HCT116 (cell line): ENCODE measurements at regions not wholly inside any gene's neighbourhood (a gene's known extent, or its start where the extent isn't known, plus 50 kb on each side); places are given as distances from the start of the nearest gene placed in this dataset.

ENCODE experiments used
- ATAC-seq: fragments of 200-7000 bp; cut with Tn5 transposase; 2 replicates; pipeline ENCODE4 v1.9.1; 2020; ENCODE audit warnings: mild to moderate bottlenecking, moderate library complexity
- BruUV-seq: library from RNA; stranded (reverse); fragments of 400-500 nt; replicated peaks from 2 replicates; lab custom pipeline; 2021; lab: Mats Ljungman, UMichigan
- CTCF ChIA-PET: fragments of 300-600 bp; sonication (Branson Sonifier 250); formaldehyde crosslinking; loops from one replicate; lab custom pipeline; 2021; ENCODE audit warnings: antibody characterized with exemption; lab: Charles Lee
- POLR2A ChIA-PET: fragments of 300-600, 350-600 bp; sonication (Branson Sonifier 250); formaldehyde crosslinking; loops from one replicate; lab custom pipeline; 2021; ENCODE audit warnings: antibody characterized with exemption; lab: Charles Lee
- RAD21 ChIA-PET, 2 experiments: fragments of 300-600 bp; sonication (Branson Sonifier 250); formaldehyde crosslinking; loops; one replicate each; lab custom pipeline; 2023; ENCODE audit warnings: low total read pairs in 2 of 2; ENCODE audit not compliant: uncharacterized antibody in 2 of 2, unreplicated experiment in 2 of 2, low non-redundant PET in 1 of 2; lab: Charles Lee
- DNase-seq: peaks from one replicate; pipeline ENCODE4 v3.0.0-alpha.2; 2010; ENCODE audit warnings: low read depth, low spot score
- H2AFZ ChIP-seq: fragments of 200-600 bp; shearing (Covaris generic), sonication (generic); 2 replicates; pipeline ENCODE4 v1.6.1; 2017; ENCODE audit warnings: low read depth, mixed run types, mixed read lengths, antibody characterized with exemption, low read length; ENCODE audit not compliant: poor library complexity, severe bottlenecking
- H3K27ac ChIP-seq: 2 replicates; pipeline ENCODE4 v1.5.1; 2012; ENCODE audit warnings: low read depth, low read length
- H3K27me3 ChIP-seq: fragments of 200-600 bp; sonication (generic); 2 replicates; pipeline ENCODE4 v1.6.1; 2016; ENCODE audit warnings: mixed run types, low read length, mixed read lengths; ENCODE audit not compliant: insufficient read depth
- H3K36me3 ChIP-seq, 2 experiments: fragments of 200-500 bp in 1 of 2; fragments of 200-600 bp in 1 of 2; sonication (Bioruptor generic) in 1 of 2; sonication (generic) in 1 of 2; 2 replicates each; pipeline versions ENCODE4 v1.5.1 to v1.6.1; 2014 to 2016; ENCODE audit warnings: low read length in 2 of 2, inconsistent platforms in 1 of 2, mixed read lengths in 1 of 2, mixed run types in 1 of 2; ENCODE audit not compliant: insufficient read depth in 2 of 2, control insufficient read depth in 1 of 2
- H3K4me1 ChIP-seq, 2 experiments: fragments of 200-600 bp in 1 of 2; sonication (generic) in 1 of 2; 2 replicates each; pipeline versions ENCODE4 v1.5.1 to v1.6.1; 2012 to 2017; ENCODE audit warnings: low read length in 2 of 2, inconsistent platforms in 1 of 2, mild to moderate bottlenecking in 1 of 2, mixed read lengths in 1 of 2, mixed run types in 1 of 2, moderate library complexity in 1 of 2; ENCODE audit not compliant: insufficient read depth in 2 of 2, control insufficient read depth in 1 of 2
- H3K4me2 ChIP-seq: fragments of 200-600 bp; sonication (generic); 2 replicates; pipeline ENCODE4 v1.6.1; 2017; ENCODE audit warnings: mixed run types, low read length, mixed read lengths
- H3K4me3 ChIP-seq, 2 experiments: fragments of 200-600 bp in 1 of 2; sonication (generic) in 1 of 2; replicated peaks in 1 of 2; 2 replicates each; pipeline ENCODE4 v1.5.1; 2011 to 2016; ENCODE audit warnings: low read length in 2 of 2, control low read depth in 1 of 2, low read depth in 1 of 2, mild to moderate bottlenecking in 1 of 2, mixed read lengths in 1 of 2, mixed run types in 1 of 2
- H3K79me2 ChIP-seq: fragments of 200-600 bp; sonication (generic); 2 replicates; pipeline ENCODE4 v1.6.1; 2017; ENCODE audit warnings: mild to moderate bottlenecking, mixed run types, low read length, moderate library complexity, mixed read lengths; ENCODE audit not compliant: insufficient read depth
- H3K9ac ChIP-seq: fragments of 200-600 bp; sonication (generic); 2 replicates; pipeline ENCODE4 v1.6.1; 2016; ENCODE audit warnings: low read length, mixed read lengths
- H3K9me2 ChIP-seq: fragments of 200-600 bp; sonication (generic), shearing (Covaris generic); 2 replicates; pipeline ENCODE4 v1.6.1; 2017; ENCODE audit warnings: mixed run types, mild to moderate bottlenecking, moderate library complexity; ENCODE audit not compliant: insufficient read depth
- H3K9me3 ChIP-seq, 2 experiments: fragments of 200-500 bp in 1 of 2; fragments of 200-600 bp in 1 of 2; sonication (Bioruptor generic) in 1 of 2; sonication (generic) in 1 of 2; 2 replicates each; pipeline ENCODE4 v1.6.1; 2014 to 2017; ENCODE audit warnings: low read length in 2 of 2, mixed read lengths in 2 of 2, inconsistent platforms in 1 of 2, low read depth in 1 of 2, mild to moderate bottlenecking in 1 of 2, mixed run types in 1 of 2, moderate library complexity in 1 of 2; ENCODE audit not compliant: control insufficient read depth in 1 of 2, insufficient read depth in 1 of 2
- H4K20me1 ChIP-seq: fragments of 200-600 bp; sonication (generic), shearing (Covaris generic); 2 replicates; pipeline ENCODE4 v1.6.1; 2017; ENCODE audit warnings: mixed run types, mild to moderate bottlenecking, moderate library complexity; ENCODE audit not compliant: insufficient read depth
- ATF3 ChIP-seq: IDR thresholded peaks from 2 replicates; pipeline ENCODE4 v1.6.1; 2012
- CBX3 ChIP-seq: IDR thresholded peaks from 2 replicates; pipeline ENCODE4 v1.6.1; 2012; ENCODE audit warnings: low read depth
- CEBPB ChIP-seq: IDR thresholded peaks from 2 replicates; pipeline ENCODE4 v1.6.1; 2012; ENCODE audit warnings: low read depth
- ELF1 ChIP-seq: IDR thresholded peaks from 2 replicates; pipeline ENCODE4 v1.6.1; 2012; ENCODE audit warnings: low read depth, borderline replicate concordance
- EZH2 ChIP-seq: fragments of 200-600 bp; sonication (generic); IDR thresholded peaks from 2 replicates; pipeline ENCODE4 v1.6.1; 2017; ENCODE audit warnings: antibody characterized with exemption, mixed run types
- EZH2phosphoT487 ChIP-seq: fragments of 200-600 bp; IDR thresholded peaks from 2 replicates; pipeline ENCODE4 v1.6.1; 2018; ENCODE audit warnings: antibody characterized with exemption, borderline replicate concordance
- FOSL1 ChIP-seq: IDR thresholded peaks from 2 replicates; pipeline ENCODE4 v1.6.1; 2012; ENCODE audit warnings: low read depth
- JUND ChIP-seq: IDR thresholded peaks from 2 replicates; pipeline ENCODE4 v1.6.1; 2012
- MAX ChIP-seq: IDR thresholded peaks from 2 replicates; pipeline ENCODE4 v1.6.1; 2012
- POLR2A ChIP-seq: IDR thresholded peaks from 2 replicates; pipeline ENCODE4 v1.7.0; 2011; ENCODE audit warnings: borderline replicate concordance; ENCODE audit not compliant: insufficient read depth, insufficient read length; ENCODE audit errors: extremely low read depth
- POLR2AphosphoS5 ChIP-seq: IDR thresholded peaks from 2 replicates; pipeline ENCODE4 v1.6.1; 2011; ENCODE audit warnings: mild to moderate bottlenecking, low read depth, low read length, moderate library complexity
- RAD21 ChIP-seq: IDR thresholded peaks from 2 replicates; pipeline ENCODE4 v1.6.1; 2012; ENCODE audit warnings: low read depth, mild to moderate bottlenecking
- REST ChIP-seq: IDR thresholded peaks from 2 replicates; pipeline ENCODE4 v1.6.1; 2012; ENCODE audit warnings: low read depth
- SIN3A ChIP-seq: IDR thresholded peaks from 2 replicates; pipeline ENCODE4 v1.6.1; 2012; ENCODE audit warnings: low read depth
- SRF ChIP-seq: IDR thresholded peaks from 2 replicates; pipeline ENCODE4 v1.6.1; 2012; ENCODE audit warnings: low read depth
- TCF7L2 ChIP-seq: IDR thresholded peaks from 2 replicates; pipeline ENCODE4 v1.7.0; 2011; ENCODE audit warnings: borderline replicate concordance, inconsistent platforms; ENCODE audit not compliant: insufficient read depth, insufficient read length; ENCODE audit errors: extremely low read depth
- YY1 ChIP-seq: IDR thresholded peaks from 2 replicates; pipeline ENCODE4 v1.6.1; 2011; ENCODE audit warnings: low read length, low read depth, moderate library complexity, mild to moderate bottlenecking; ENCODE audit not compliant: insufficient replicate concordance; ENCODE audit errors: extremely low read depth
- ZFX ChIP-seq: fragments of 450-650 bp; IDR thresholded peaks from 2 replicates; pipeline ENCODE4 v1.6.1; 2017
- ZNF274 ChIP-seq: fragments of 200-500 bp; sonication (Bioruptor generic); IDR thresholded peaks from 2 replicates; pipeline ENCODE4 v1.6.1; 2014; ENCODE audit warnings: mild to moderate bottlenecking, low read depth, low read length, inconsistent platforms
- intact Hi-C: fragments of 100-400 bp; cut with micrococcal nuclease; formaldehyde crosslinking; loops from 2 replicates; pipeline ENCODE4 v1.10.0; 2022

DNA sequence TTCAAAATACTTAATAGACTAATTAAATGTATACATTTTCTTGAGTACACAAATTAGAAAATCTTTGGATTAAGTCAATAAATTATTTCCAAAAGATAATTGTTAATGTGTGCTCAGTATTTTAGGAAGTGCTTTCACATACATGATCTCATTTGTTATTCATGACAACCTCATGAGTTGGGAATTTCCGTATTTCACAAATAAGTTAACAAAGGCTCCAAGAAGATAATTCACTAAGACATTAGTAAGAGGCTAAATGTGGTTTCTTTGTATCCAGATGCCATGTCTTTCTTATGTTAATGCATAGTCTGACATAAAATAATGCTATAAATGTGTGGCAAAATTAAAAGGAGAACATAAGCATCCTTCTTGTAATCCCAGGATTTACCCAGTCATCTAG is 79.5 kb upstream of the TCF21 start:
- intact Hi-C loops = no loop called here
- POLR2A ChIA-PET = no interaction called here

GRCh38 chr6:133811557-133811956 is 77.4 kb upstream of the TCF21 start:
- intact Hi-C loops = no loop called here
- DNase-seq = no peak
- Histone ChIP-seq H3K36me3 (no peaks in the 10 kb centered on the region), H3K27me3 (no peaks in the 10 kb centered on the region), H3K4me3 (no peak overlapping the region), H3K27ac (no peak overlapping the region)
- CTCF ChIA-PET = no interaction called here
- no peak for TF ChIP-seq ZNF274
- TF ChIP-seq REST = no peak
- TF ChIP-seq EZH2phosphoT487 = no peak
- TF ChIP-seq JUND = no peak
- no peak for TF ChIP-seq ZFX
- TF ChIP-seq MAX = no peak
- no peak for TF ChIP-seq ELF1
- no peak for TF ChIP-seq CEBPB
- no peak for TF ChIP-seq ATF3
- TF ChIP-seq, all 23 proteins: peak for 0
- Histone ChIP-seq H4K20me1 (no peaks in the 10 kb centered on the region), H3K9ac (no peak overlapping the region), H3K4me2 (no peak overlapping the region), H3K4me1 (peaks cover 2 to 14% of the 10 kb centered on the region in 2 experiments; a peak in 2 of 4 replicates), H3K9me2 (no peaks in the 10 kb centered on the region), H3K79me2 (no peaks in the 10 kb centered on the region), H2AFZ (no peak overlapping the region), H3K9me3 (no peaks in the 10 kb centered on the region)
- no peak for ATAC-seq
- ChIA-PET RAD21 (no interaction called here), POLR2A (no interaction called here)
- BruUV-seq = no TSS peak

More for the DNA sequence above, 79.5 kb upstream of the TCF21 start:
- ChIA-PET RAD21 (no interaction called here), CTCF (interaction anchor here (1.3 kb wide), 1 partner anchor 28 kb away, joined by 4 read pairs; no protein-coding TSS in a partner anchor)
- H4K20me1 ChIP-seq = no peaks in the 10 kb centered on the region
- H3K4me3 ChIP-seq = no peak overlapping the region
- no peak overlapping the region for H3K27ac ChIP-seq
- TF ChIP-seq POLR2AphosphoS5 (no peak), SRF (no peak), CBX3 (no peak), YY1 (no peak), ZFX (no peak), CEBPB (no peak), ELF1 (no peak), ATF3 (no peak), RAD21 (no peak), FOSL1 (no peak), POLR2A (no peak), JUND (no peak), TCF7L2 (no peak), EZH2 (no peak), SIN3A (no peak)
- no peaks in the 10 kb centered on the region for H3K79me2 ChIP-seq
- no peak overlapping the region for H2AFZ ChIP-seq
- no TSS peak for BruUV-seq
- no peaks in the 10 kb centered on the region for H3K9me3 ChIP-seq
- H3K9me2 ChIP-seq = no peaks in the 10 kb centered on the region
- no peak for ATAC-seq
- no peak overlapping the region for H3K4me2 ChIP-seq
- H3K4me1 ChIP-seq = peaks cover 0 to 2% of the 10 kb centered on the region in 2 experiments; a peak in 2 of 4 replicates
- no peak overlapping the region for H3K9ac ChIP-seq
- H3K27me3 ChIP-seq = no peaks in the 10 kb centered on the region
- H3K36me3 ChIP-seq = no peaks in the 10 kb centered on the region
- no peak for DNase-seq
